GM12878 (cell line): ENCODE measurements at regions not wholly inside any gene's neighbourhood (a gene's known extent, or its start where the extent isn't known, plus 50 kb on each side); places are given as distances from the start of the nearest gene placed in this dataset.

Source experiments
- ATAC-seq: fragments of 200-7000 bp; cut with Tn5 transposase; 3 replicates; pipeline ENCODE4 v1.9.1; 2020; ENCODE audit warnings: mild to moderate bottlenecking, moderate library complexity
- BruUV-seq: library from RNA; stranded (reverse); fragments of 400-500 nt; replicated peaks from 2 replicates; lab custom pipeline; 2021; lab: Mats Ljungman, UMichigan
- CTCF ChIA-PET: fragments of 300-600 bp; sonication (Branson Sonifier 250); formaldehyde crosslinking; extraction: SDS; loops from one replicate; lab custom pipeline; 2021; ENCODE audit warnings: inconsistent platforms; lab: Yijun Ruan, JAX
- POLR2A ChIA-PET: fragments of 350-600 bp; formaldehyde crosslinking; extraction: SDS; loops from one replicate; lab custom pipeline; 2021; ENCODE audit warnings: inconsistent platforms; lab: Charles Lee
- RAD21 ChIA-PET: fragments of 300-600 bp; sonication (Branson Sonifier 250); formaldehyde crosslinking; loops from one replicate; lab custom pipeline; 2023; ENCODE audit warnings: antibody characterized with exemption; ENCODE audit not compliant: unreplicated experiment; lab: Charles Lee
- SMC1A ChIA-PET: fragments of 300-600 bp; sonication (Branson Sonifier 250); formaldehyde crosslinking; loops from one replicate; lab custom pipeline; 2023; ENCODE audit not compliant: unreplicated experiment, uncharacterized antibody; lab: Charles Lee
- DNase-seq: peaks from one replicate; pipeline ENCODE4 v3.0.0-alpha.2; 2011; ENCODE audit warnings: low read depth, low spot score
- FAIRE-seq: peaks from 3 replicates; lab custom pipeline; 2011; peaks lifted over from hg19 to GRCh38; lab: Jason Lieb, UNC
- H2AFZ ChIP-seq: 2 replicates; pipeline ENCODE4 v1.6.0; 2011; ENCODE audit warnings: low read depth, low read length, control low read depth; ENCODE audit not compliant: control insufficient read depth
- H3K27ac ChIP-seq: 2 replicates; pipeline ENCODE4 v1.5.1; 2011; ENCODE audit warnings: control low read depth; ENCODE audit not compliant: control insufficient read depth, insufficient read depth
- H3K27me3 ChIP-seq, 2 experiments: replicated peaks in 1 of 2; 2 replicates each; pipeline versions ENCODE4 v1.6.0 to v1.6.1; 2011; ENCODE audit warnings: low read length in 1 of 2; ENCODE audit not compliant: control insufficient read depth in 2 of 2, insufficient read depth in 2 of 2
- H3K36me3 ChIP-seq, 2 experiments: 2 replicates each; pipeline ENCODE4 v1.5.1; 2011; ENCODE audit warnings: low read length in 1 of 2; ENCODE audit not compliant: control insufficient read depth in 2 of 2, insufficient read depth in 2 of 2
- H3K4me1 ChIP-seq: 2 replicates; pipeline ENCODE4 v1.6.1; 2011; ENCODE audit warnings: mild to moderate bottlenecking, low read length, moderate library complexity, mixed read lengths; ENCODE audit not compliant: control insufficient read depth, insufficient read depth
- H3K4me2 ChIP-seq: 2 replicates; pipeline ENCODE4 v1.6.0; 2011; ENCODE audit warnings: control low read depth; ENCODE audit not compliant: control insufficient read depth, insufficient read depth
- H3K4me3 ChIP-seq: fragments of 200-600 bp; sonication (generic); 2 replicates; pipeline ENCODE4 v1.5.1; 2016
- H3K79me2 ChIP-seq: 2 replicates; pipeline ENCODE4 v1.6.0; 2011; ENCODE audit warnings: low read length; ENCODE audit not compliant: control insufficient read depth, insufficient read depth
- H3K9ac ChIP-seq: 2 replicates; pipeline ENCODE4 v1.8.0; 2011; ENCODE audit warnings: low read length, control low read depth, mixed read lengths; ENCODE audit not compliant: control insufficient read depth, insufficient read depth
- H3K9me3 ChIP-seq: replicated peaks from 3 replicates; pipeline ENCODE4 v1.5.1; 2011; ENCODE audit warnings: mild to moderate bottlenecking, low read length; ENCODE audit not compliant: control insufficient read depth, insufficient read depth
- H4K20me1 ChIP-seq: 2 replicates; pipeline ENCODE4 v1.6.0; 2011; ENCODE audit not compliant: control insufficient read depth, insufficient read depth
- CBFB ChIP-seq: IDR thresholded peaks from 2 replicates; pipeline ENCODE4 v1.6.1; 2016; ENCODE audit warnings: antibody characterized with exemption, low read depth
- EZH2 ChIP-seq: IDR thresholded peaks from 2 replicates; pipeline ENCODE4 v1.6.1; 2012; ENCODE audit warnings: low read depth, mild to moderate bottlenecking, control low read depth, inconsistent platforms, low read length, borderline replicate concordance; ENCODE audit not compliant: control insufficient read depth
- FOXK2 ChIP-seq: fragments of 450-650 bp; IDR thresholded peaks from 2 replicates; pipeline ENCODE4 v1.6.1; 2017; ENCODE audit warnings: mild to moderate bottlenecking, moderate library complexity
- JUNB ChIP-seq: IDR thresholded peaks from 2 replicates; pipeline ENCODE4 v1.6.1; 2016; ENCODE audit warnings: antibody characterized with exemption, mild to moderate bottlenecking
- KLF5 ChIP-seq: fragments of 450-650 bp; IDR thresholded peaks from 2 replicates; pipeline ENCODE4 v1.6.1; 2014; ENCODE audit warnings: mild to moderate bottlenecking; ENCODE audit not compliant: partially characterized antibody
- MEF2B ChIP-seq: fragments of 450-650 bp; IDR thresholded peaks from 2 replicates; pipeline ENCODE4 v1.6.1; 2018; ENCODE audit warnings: mild to moderate bottlenecking, moderate library complexity; ENCODE audit not compliant: partially characterized antibody, poor library complexity, severe bottlenecking
- MLLT1 ChIP-seq: fragments of 450-650 bp; IDR thresholded peaks from 2 replicates; pipeline ENCODE4 v1.6.1; 2016; ENCODE audit warnings: mild to moderate bottlenecking
- MXI1 ChIP-seq: fragments of 150-350 bp; IDR thresholded peaks from 2 replicates; pipeline ENCODE4 v1.6.1; 2011; ENCODE audit warnings: low read depth, mild to moderate bottlenecking, inconsistent platforms, low read length, improper control_type of control experiment
- NR2F1 ChIP-seq: fragments of 450-650 bp; conservative IDR thresholded peaks from 2 replicates; pipeline ENCODE4 v1.6.1; 2017; ENCODE audit warnings: mild to moderate bottlenecking
- PKNOX1 ChIP-seq: fragments of 450-650 bp; IDR thresholded peaks from 2 replicates; pipeline ENCODE4 v1.6.1; 2016; ENCODE audit warnings: mild to moderate bottlenecking
- POLR2AphosphoS5 ChIP-seq: IDR thresholded peaks from 2 replicates; pipeline ENCODE4 v1.6.1; 2011; ENCODE audit warnings: mild to moderate bottlenecking, low read length, inconsistent platforms
- SMAD1 ChIP-seq: fragments of 450-650 bp; IDR thresholded peaks from 2 replicates; pipeline ENCODE4 v1.6.1; 2018; ENCODE audit warnings: mild to moderate bottlenecking, low read depth; ENCODE audit not compliant: partially characterized antibody
- SREBF2 ChIP-seq: IDR thresholded peaks from 2 replicates; pipeline ENCODE4 v1.6.1; 2012; ENCODE audit warnings: mild to moderate bottlenecking, low read length
- SUZ12 ChIP-seq: fragments of 200-600 bp; sonication (generic); IDR thresholded peaks from one replicate; pipeline ENCODE4 v1.6.1; 2018; ENCODE audit warnings: antibody characterized with exemption, mild to moderate bottlenecking; ENCODE audit not compliant: unreplicated experiment
- YBX1 ChIP-seq: fragments of 450-650 bp; IDR thresholded peaks from 2 replicates; pipeline ENCODE4 v1.6.1; 2016; ENCODE audit warnings: antibody characterized with exemption
- ZNF384 ChIP-seq: IDR thresholded peaks from 2 replicates; pipeline ENCODE4 v1.6.1; 2012; ENCODE audit warnings: low read depth, mild to moderate bottlenecking, low read length, improper control_type of control experiment, borderline replicate concordance
- in situ Hi-C: fragments of 300-500 bp; cut with MboI; formaldehyde crosslinking; loops from 9 replicates; pipeline ENCODE4 v1.14.3; 2018; ENCODE audit warnings: mixed read lengths
- intact Hi-C: fragments of 100-400 bp; cut with micrococcal nuclease; formaldehyde crosslinking; loops from one replicate; pipeline ENCODE4 v1.14.2; 2022; ENCODE audit not compliant: unreplicated experiment
- TF ChIP-seq, protein P1 (sequence below): IDR thresholded peaks from 2 replicates; pipeline ENCODE4 v1.6.1; 2011; ENCODE audit warnings: borderline replicate concordance, low read depth, mild to moderate bottlenecking, moderate library complexity, low read length; ENCODE audit not compliant: insufficient read depth, poor library complexity, severe bottlenecking
- TF ChIP-seq, protein P2 (sequence below): IDR thresholded peaks from 2 replicates; pipeline ENCODE4 v1.6.1; 2011; ENCODE audit warnings: borderline replicate concordance, low read depth, mild to moderate bottlenecking, moderate library complexity, mixed read lengths, low read length; ENCODE audit not compliant: insufficient read depth; ENCODE audit errors: extremely low read length

DNA sequence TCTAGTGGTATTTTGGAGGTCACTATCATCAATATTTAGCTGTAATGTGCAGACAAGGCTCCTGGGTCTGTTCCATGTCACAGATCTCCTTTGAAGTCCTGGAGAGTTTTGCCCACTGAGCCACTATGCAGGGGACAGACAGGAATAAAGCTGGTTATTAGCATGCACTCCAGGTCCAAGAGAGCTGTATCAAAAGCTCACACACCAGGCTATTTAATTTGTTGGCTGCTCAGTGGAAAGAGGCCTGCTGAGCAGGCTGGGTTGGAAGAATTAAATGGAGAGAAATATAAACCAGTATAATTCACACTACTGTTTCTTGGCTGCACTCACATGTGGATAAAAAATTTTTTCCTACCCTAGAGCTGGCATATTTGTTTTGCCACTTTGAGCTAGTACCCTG is 113.8 kb upstream of the TAF11L2 start:
- Histone ChIP-seq H3K9ac (no peak overlapping the region), H3K9me3 (no peaks in the 10 kb centered on the region; the same call in 2 of the 3 replicates), H3K4me2 (no peak overlapping the region), H3K4me3 (no peak overlapping the region), H3K79me2 (no peaks in the 10 kb centered on the region), H3K36me3 (no peaks in the 10 kb centered on the region), H3K27ac (no peak overlapping the region), H4K20me1 (no peaks in the 10 kb centered on the region), H2AFZ (no peak overlapping the region), H3K4me1 (no peaks in the 10 kb centered on the region), H3K27me3 (no peaks in the 10 kb centered on the region)
- intact Hi-C loops, result no loop called here
- ChIA-PET SMC1A (interaction anchor here (1.0 to 1.2 kb wide), 3 partner anchors 11 to 168 kb away, joined by 3 read pairs; no protein-coding TSS in a partner anchor), RAD21 (no interaction called here), POLR2A (no interaction called here), CTCF (no interaction called here)
- TF ChIP-seq ZNF384 (no peak), POLR2AphosphoS5 (no peak), PKNOX1 (no peak), SMAD1 (no peak), JUNB (no peak), SREBF2 (no peak), FOXK2 (no peak), SUZ12 (no peak), CBFB (no peak), MXI1 (no peak), YBX1 (no peak), MLLT1 (no peak), KLF5 (no peak), EZH2 (no peak), MEF2B (no peak), NR2F1 (no peak)
- TF ChIP-seq, protein P1, sequence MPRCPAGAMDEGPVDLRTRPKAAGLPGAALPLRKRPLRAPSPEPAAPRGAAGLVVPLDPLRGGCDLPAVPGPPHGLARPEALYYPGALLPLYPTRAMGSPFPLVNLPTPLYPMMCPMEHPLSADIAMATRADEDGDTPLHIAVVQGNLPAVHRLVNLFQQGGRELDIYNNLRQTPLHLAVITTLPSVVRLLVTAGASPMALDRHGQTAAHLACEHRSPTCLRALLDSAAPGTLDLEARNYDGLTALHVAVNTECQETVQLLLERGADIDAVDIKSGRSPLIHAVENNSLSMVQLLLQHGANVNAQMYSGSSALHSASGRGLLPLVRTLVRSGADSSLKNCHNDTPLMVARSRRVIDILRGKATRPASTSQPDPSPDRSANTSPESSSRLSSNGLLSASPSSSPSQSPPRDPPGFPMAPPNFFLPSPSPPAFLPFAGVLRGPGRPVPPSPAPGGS, result no peak
- TF ChIP-seq, protein P2, sequence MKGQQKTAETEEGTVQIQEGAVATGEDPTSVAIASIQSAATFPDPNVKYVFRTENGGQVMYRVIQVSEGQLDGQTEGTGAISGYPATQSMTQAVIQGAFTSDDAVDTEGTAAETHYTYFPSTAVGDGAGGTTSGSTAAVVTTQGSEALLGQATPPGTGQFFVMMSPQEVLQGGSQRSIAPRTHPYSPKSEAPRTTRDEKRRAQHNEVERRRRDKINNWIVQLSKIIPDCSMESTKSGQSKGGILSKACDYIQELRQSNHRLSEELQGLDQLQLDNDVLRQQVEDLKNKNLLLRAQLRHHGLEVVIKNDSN, result no peak
- no peak for FAIRE-seq
- BruUV-seq, result no TSS peak
- in situ Hi-C loops, result no loop called here
- ATAC-seq, result no peak
- DNase-seq, result no peak
